Upper lobe of left lung (tissue), 4 donors: ENCODE measurements at regions not wholly inside any gene's neighbourhood (a gene's known extent, or its start where the extent isn't known, plus 50 kb on each side); places are given as distances from the start of the nearest gene placed in this dataset.

Experiments
- EP300 ChIP-seq, 4 donors: sonication (generic); formaldehyde crosslinking; IDR thresholded peaks; one replicate each; pipeline ENCODE4 v1.5.1; 2017; ENCODE audit warnings: antibody characterized with exemption in 4 of 4, control low read depth in 2 of 4
- POLR2A ChIP-seq, 4 donors: fragments of 450-650 bp; IDR thresholded peaks; one replicate each; pipeline ENCODE4 v1.5.1; 2016 to 2017; ENCODE audit warnings: antibody characterized with exemption in 4 of 4, mild to moderate bottlenecking in 2 of 4
- TF ChIP-seq, protein P1 (sequence below), 6 experiments: fragments of 450-650 bp in 4 of 6; fragments of 200-600 bp in 2 of 6; sonication (generic) in 2 of 6; IDR thresholded peaks; one replicate each; pipeline ENCODE4 v1.5.1; 2016 to 2019; ENCODE audit warnings: antibody characterized with exemption in 6 of 6

DNA sequence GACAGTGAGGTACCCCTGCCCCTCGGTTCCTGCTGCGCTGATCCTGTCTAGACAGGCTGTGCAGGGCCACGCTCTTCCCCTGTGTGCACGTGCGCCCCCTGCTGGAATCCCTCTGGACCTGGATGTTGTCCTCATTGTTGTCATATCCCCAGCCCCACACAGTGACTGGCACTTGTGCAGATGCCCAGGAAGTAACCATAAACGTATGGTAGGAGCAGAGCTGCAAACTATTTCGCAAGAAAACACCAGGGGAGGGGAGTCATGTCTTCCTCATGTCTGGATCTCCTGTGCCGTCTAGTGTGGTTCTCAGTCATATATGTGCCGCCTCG is 114.7 kb downstream of the CRYBB2 start:
- TF ChIP-seq, protein P1, sequence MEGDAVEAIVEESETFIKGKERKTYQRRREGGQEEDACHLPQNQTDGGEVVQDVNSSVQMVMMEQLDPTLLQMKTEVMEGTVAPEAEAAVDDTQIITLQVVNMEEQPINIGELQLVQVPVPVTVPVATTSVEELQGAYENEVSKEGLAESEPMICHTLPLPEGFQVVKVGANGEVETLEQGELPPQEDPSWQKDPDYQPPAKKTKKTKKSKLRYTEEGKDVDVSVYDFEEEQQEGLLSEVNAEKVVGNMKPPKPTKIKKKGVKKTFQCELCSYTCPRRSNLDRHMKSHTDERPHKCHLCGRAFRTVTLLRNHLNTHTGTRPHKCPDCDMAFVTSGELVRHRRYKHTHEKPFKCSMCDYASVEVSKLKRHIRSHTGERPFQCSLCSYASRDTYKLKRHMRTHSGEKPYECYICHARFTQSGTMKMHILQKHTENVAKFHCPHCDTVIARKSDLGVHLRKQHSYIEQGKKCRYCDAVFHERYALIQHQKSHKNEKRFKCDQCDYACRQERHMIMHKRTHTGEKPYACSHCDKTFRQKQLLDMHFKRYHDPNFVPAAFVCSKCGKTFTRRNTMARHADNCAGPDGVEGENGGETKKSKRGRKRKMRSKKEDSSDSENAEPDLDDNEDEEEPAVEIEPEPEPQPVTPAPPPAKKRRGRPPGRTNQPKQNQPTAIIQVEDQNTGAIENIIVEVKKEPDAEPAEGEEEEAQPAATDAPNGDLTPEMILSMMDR (IDR thresholded peaks at IDR 0.05): peak; percentile 14 to 48 (median 21)
- TF ChIP-seq EP300 (IDR thresholded peaks at IDR 0.05): no peak
- no peak for TF ChIP-seq POLR2A (IDR thresholded peaks at IDR 0.05)
